ENCODE measurements at regions not wholly inside any gene's neighbourhood (a gene's known extent, or its start where the extent isn't known, plus 50 kb on each side); places are given as distances from the start of the nearest gene placed in this dataset.

DNA sequence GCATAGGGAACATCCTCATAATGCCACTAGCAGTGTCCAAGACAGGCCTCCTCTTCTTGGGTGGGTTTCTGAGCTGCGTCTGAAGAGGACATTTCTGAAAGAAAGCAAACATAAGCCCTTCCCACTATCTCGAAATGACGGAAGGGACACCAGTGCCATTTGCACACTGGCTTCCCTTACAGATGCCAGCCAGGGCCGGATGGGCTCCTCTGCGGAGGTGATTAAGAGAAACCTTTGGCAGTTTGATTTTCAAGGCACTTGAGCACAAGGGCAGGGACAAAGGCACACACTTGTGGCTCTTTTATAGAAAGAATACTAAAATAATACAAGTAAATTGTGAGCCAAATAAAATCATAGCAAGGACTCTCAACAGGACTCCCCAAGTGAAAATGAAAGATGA, 106.6 kb upstream of the CELF2 start:
- DNase-seq (ENCODE audit: low read depth): no peak

DNA sequence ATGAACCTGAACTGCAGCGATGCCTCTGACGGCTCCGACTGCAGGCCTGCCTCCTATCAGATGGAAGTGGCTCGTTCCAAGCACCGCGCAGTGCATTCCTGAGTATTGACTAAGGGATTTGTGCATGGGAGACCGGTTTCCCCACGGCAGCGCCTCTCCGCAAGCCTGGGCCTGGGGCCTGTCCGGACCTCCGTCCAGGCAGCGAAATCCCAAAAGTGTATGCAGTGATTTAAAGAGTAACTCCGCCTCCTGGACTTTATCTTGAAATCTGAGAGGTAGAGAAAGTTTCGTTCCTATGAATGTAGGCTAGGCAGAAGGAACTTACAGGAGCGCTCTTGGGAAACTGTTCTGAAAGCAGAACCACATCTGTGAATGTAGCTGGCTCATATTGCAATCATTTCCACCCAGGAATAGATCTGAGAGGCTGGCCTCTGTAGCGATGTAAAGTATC, 106.2 kb upstream of the CELF2 start:
- no peak for DNase-seq (ENCODE audit: low read depth)

DNA sequence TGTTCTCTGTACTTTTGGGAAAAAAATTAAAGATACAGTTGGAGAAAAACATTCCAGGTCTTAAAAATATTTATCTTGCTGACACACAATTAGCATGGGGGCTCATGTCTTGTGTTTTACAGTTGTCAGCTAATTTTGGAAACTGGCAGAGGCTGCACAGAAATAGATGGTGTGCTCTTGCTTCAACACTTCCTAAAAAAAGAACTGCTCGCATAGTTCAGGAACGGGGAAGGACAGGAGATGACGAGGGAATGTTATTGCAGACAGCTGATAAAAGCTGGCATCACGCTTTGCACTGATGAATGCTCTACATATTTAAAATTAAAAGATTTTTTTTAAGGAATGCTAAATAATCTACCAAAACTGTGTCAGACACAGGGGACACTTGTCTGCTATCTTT, 103.5 kb upstream of the CELF2 start:
- DNase-seq (ENCODE audit: low read depth): no peak

DNA sequence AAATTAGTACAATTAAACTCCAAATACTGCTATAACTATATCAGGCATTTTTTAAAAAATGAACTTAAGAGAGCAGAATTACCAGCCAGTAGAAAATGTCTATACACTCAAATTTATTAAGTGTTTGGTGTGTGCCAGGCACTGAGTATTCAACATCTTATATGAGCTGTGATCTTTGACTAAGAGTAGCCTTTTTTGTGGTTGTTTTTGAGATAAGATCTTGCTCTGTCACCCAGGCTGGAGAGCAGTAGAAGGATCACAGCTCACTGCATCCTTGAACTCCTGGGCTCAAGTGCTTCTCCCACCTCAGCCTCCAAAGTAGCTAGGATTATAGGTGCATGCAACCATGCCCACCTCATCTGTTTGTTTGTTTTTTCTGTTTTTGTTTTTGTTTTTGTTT, 102.5 kb upstream of the CELF2 start:
- no peak for DNase-seq (ENCODE audit: low read depth)

DNA sequence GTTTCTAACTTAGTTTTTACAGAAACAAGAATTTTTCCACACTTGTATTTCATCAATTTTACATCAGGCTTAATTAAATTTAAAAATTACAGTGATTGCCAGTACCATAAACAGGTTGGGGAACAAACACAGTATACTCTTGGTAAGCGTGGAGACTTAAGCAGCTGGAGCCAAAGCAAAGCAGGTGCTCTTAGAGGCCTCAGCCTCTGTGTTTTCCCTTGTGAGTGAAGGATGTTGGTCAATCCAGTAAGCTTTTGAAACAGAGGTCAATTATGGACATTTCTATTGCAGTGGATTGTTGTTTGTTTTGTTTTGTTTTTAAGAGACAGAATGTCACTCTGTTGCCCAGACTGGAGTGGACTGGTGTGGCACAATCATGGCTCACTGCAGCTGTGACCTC, 100.6 kb upstream of the CELF2 start:
- no peak for DNase-seq (ENCODE audit: low read depth)

DNA sequence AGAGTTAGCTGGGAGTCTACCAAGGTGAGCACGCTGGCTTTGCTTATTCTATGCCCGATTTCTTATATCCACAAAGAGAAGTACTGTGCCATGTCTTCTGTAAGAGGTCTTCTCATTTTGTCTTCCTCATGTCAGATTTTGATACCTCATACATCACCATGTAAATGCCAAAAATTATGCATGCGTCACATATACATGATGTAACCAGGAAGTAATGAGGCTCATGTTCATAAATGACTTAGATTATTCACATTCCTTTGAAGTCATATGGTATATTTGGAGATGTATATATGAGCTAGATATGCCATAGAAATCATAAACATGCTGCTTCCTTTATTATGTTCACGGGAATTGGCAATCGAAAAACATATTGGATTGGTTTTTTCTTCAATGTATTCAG, 97.7 kb upstream of the CELF2 start:
- DNase-seq (ENCODE audit: low read depth): no peak

DNA sequence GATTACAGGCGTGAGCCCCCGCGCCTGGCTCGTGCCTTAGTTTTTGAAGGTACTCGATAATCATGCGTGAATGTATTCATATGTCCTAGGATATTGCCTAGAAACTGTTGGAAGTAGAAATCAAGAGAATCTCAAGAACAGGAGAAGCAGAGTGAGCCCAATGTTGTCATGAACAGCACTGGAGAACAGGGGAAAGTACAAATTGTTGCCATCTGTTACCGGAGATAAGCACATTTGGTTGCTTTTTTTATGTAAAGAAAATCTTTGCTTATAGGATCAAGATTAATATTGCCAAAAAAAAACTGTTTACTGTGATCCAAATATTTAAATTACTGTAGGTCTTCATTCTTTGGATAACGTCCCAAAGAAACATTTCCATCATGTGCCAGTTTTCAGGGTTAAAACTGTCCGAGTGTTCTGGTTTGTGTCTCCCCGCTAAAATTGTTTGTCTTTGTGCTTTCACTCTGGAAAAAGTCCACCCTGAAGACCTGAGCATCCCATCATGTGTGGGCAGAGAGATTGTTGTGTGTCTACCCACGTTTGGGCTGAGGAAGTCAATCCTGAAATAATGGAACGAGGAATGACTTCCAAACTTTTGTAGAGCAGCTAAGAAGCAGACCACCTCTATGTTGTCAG, 95.7 kb upstream of the CELF2 start:
- no peak for DNase-seq (ENCODE audit: low read depth)

DNA sequence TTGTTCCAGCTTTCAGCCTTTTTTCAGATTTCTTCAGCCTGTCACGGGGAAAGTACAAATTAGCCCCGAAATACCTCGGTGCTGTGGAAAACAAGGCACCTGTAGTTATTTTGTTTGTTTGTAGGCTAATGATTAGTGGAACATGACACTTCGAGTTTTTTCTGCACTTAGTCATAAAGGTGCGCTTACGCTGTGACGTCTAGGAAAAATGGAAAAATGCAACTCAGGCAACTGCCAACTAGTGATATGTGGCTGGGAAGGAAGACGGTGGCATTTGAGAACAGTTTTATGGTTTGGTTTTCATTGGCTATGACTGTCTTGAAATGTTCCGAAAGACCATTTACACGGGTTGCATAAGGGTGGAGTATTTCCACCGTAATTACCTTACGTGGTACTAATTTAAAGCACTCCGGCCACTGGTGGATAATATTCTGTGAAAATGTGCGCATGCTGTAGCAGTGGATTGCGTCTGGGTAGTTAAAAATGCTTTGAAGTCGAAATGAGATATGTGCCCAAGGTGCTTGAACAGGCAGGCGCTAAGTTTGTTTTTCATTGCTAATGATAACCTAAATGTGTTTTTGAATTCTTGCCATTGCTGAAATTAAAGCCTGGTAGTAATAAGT, 94.5 kb upstream of the CELF2 start:
- no peak for DNase-seq (ENCODE audit: low read depth)

DNA sequence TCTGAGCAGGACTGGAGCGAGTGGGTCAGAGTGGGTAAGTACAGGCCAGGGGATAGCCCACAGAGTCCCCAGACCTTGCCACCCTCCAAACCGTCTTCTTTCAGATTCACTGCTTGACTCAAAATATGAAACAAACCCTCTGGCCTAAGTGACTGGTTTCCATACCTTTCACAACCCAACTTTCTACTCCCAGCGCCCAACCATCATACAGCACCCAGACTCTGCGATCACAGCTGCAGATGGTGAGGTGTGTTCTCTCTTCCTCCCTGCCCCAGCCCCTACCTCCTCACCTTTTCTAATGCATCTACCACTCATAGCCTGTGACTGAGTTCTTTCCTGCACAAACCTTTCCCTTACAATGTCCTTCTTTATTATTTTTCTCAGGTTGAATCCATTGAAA, 92.0 kb upstream of the CELF2 start:
- DNase-seq (ENCODE audit: low read depth): no peak

DNA sequence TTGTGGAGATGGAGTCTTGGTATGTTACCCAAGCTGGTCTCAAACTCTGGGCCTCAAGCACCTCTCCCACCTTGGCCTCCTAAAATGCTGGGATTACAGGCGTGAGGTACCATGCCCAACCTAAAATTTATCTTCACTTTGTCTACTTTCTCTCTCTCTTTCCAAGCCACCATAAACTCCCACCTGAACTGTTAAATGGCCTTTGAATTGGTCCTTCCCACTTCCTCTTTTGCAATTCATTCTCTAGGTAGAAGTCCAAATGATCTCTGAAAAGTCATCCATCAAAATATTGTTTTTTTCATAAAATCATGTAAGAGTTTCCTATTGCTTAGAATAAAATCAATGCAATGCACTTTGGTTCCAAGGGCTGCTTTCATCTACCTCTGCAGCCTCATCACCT, 90.1 kb upstream of the CELF2 start:
- DNase-seq (ENCODE audit: low read depth): no peak

DNA sequence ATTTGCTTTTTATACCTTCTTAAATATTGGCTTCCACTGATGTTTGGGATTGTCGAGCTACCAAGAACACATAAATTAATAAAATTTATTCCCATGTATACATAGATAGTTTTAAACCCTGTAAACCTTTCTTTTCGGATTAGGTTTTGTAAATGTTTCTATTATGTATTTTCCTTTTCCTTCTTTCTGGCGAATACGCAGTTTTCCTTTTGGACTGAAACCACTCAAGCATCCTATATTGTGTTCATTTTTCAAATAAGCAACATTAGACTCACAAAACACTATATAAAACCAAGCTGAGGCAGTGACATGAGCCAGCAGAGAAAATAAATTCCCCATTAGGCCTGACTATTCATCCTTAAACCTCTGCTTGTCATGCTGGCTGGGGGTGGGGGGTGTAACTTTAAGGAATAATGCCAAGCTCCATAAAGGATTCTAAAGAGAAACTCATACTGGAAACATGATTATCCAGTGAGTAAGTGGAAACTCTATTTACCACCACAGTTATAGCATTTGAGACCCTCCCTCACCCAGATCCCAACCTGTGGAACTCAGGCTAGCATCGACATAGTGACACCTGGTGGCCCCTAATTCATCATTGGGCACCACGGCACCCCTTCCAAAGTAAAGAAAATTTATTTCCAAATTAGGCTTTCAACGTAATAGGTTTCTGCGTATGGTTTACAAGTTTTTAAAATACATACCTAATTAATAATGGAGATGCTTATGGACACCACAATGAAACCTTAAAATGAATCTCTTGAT, 86.5 kb upstream of the CELF2 start:
- no peak for DNase-seq (ENCODE audit: low read depth)

DNA sequence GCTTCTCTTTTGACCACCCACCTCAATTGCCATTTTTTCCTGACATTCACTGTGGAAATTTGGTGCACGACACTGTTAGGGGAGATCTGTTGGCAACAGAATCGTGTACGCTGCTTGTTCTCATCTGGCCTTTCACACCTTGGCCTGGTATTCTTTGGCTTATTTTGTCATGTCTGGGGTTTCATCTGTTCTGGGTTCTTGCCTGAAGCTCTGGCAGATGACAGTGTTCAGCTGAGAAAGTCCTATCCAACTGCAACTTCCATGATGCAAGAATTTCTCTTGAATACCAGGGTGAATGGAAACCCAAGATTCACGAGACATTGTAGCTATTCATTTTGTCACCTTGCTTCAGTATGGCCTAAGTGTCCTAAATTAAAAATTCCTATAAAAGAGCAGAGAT, 82.6 kb upstream of the CELF2 start:
- no peak for DNase-seq (ENCODE audit: low read depth)

DNA sequence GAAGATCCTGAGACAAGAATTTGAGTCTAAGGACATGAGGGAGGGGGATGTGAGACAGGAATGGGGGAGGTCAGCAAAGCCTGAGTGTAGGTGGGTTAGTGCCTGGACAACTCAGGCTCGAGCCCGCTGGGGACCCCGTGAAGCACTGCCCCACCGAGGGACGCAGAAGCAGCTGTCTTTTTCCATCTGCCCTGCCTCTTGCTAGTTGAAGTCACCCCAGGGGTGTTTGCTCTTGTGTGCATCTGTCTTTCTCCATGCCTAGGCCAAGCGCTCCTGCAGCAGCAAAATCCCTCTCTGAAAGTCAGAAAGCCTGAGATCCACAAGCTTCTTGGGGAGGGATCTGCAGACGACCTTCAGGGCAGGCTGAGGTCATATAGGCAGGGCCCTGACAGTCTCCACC, 79.0 kb upstream of the CELF2 start:
- no peak for DNase-seq (ENCODE audit: low read depth)

DNA sequence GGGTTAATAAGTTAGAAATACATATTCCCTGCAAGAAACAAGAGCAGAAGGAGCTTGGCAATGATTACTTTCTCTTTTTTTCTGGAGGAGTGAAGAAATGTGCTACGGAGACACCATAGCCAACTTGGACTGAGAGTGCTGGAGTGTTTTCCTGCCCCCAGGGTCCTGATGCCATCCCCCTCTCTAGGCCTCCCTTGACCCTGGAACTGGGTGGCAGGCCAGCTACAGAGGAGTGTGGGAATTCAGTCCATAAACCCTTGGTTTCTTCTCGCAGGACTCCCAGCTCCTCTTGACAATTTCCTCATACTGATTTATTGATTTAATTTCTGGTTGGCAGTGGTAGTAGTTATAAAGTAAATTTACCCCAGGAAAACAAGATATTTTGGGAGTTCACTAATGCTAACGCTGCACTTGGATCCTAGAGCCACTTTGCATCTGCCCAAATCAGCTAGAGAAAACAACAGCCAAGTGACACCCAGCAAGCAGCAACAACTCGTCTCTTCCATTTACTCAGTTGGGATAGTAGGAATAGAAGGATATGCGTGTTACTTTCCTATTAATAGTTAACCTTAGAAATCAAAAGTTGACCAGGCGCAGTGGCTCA, 76.4 kb upstream of the CELF2 start:
- DNase-seq (ENCODE audit: low read depth): no peak

DNA sequence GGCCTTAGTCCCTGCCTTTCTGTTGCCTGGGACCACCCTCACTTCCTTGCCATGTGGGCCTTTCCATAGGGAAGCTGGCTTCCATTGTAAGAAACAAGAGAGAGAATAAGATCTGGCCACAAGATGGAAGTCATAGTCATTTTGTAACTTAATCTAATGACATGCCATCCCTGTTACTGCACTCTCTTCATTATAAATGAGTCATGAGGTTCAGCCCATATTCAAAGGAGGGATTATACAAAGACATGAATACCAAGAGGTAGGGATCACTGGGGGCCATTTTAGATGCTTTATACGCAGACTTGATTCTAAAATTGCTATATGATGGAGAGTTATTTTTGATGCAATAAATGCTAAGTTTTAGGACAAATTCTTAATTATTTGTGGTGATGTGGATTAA, 75.2 kb upstream of the CELF2 start:
- DNase-seq (ENCODE audit: low read depth): no peak

DNA sequence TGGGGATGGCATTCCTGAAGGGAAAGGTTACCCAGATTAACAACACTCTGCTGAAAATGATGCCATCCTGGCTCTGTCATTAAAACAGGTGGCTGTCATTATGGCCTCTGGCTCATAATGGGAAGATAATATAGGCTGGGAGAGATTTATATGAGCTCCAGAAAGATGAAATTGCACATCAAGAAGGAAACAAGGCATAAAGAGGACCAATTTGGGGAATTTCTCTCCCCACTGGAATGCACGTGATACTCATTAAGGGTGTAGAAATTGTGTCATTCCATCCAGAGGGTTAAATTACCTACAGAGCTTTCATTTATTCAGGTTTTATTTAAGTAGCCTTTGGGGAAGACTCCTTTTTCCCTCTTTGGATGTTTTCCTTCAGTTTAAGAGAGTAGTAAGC, 71.6 kb upstream of the CELF2 start:
- DNase-seq (ENCODE audit: low read depth): no peak

DNA sequence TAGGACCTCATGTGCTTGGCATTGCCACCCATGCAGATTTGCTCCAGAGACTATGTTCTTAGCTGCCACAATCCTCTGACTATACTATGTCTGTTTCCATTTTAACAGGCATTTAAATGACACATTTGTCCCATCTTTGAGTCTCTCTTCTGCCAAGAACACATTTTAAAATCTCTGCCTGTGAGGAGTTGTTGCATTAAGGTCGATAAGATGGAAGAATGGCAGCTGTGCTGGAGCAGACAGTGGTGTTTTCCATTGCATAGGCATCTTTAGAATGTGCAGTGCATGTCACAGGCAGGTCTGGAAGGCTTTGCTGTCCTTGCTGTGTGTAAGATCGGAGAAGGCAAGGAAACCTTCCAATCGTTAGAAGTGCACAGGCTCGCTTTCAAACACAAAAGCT, 70.9 kb upstream of the CELF2 start:
- no peak for DNase-seq (ENCODE audit: low read depth)

DNA sequence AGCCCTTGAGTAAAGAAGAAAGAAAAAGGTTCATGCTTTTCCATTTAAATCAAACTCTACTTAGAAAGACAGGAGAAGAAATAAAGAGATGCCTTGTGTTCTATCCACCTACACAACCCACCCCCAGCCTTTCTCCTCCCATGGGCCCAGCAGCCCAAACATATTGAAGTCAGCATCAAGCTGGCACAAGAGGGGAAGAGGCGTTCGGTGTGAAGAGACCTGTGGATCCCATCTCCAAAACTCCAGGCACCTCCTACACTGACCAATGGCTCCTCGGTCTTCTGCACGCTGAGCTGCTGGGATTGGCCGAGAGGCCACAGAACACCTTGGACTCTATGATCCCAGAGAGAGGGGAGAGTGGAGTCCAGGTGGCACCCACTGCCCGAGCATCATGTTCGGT, 66.0 kb upstream of the CELF2 start:
- no peak for DNase-seq (ENCODE audit: low read depth)

DNA sequence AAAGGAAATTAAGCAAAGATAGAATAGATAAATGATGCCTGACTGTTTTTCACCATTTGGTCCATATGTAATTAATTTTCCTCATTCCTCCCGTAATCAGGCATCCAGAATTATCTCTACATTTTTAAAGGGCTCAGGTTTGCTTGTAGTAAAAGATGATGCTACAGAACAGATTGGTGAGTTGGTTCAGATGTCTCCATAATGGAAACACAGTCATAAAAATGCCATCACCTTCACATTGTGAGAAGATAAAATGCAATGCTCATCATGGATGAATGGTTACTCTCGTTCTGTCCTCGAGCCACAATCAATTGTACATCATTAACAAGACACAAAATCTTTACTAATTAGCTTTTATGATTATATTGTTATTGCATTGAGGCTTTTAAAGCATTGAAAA, 64.9 kb upstream of the CELF2 start:
- no peak for DNase-seq (ENCODE audit: low read depth)

DNA sequence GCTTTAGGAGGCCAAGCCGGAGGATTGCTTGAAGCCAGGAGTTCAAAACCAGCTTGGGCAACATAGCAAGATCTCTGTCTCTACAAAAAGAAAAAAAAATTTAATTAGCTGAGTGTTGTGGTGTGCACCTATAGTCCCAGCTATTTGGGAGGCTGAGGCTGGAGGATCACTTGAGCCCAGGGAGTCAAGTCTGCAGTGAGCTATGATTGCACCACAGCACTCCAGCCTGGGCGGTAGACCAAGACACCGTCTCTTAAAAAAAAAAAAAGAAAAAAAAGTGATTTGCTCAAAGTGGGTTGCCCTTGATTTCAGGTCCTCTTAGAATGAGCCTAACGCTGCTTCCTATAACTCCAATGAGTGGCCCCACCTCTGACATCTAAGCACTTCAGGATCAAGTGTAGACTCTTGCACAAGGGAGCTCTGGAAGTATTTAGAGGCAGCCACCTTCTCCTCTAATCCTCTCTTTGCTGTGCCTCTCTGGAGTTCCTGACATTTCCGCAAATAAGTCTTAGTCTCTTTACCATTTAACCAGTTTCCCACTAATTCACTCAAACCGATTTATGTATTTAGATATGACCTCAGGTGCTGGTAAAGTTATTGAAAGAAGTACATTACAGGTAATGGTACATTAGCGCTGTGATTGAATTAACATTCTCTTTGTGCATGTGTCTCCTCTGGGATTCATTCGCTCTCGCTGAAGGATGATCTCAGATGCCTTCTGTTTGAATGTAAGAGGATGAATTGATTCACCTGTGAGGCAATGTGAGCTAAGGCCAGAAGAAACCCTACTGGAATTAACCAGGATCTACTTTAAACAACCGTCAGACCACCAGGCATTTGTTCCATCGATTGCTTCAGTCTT, 60.8 kb upstream of the CELF2 start:
- DNase-seq (ENCODE audit: low read depth): no peak

DNA sequence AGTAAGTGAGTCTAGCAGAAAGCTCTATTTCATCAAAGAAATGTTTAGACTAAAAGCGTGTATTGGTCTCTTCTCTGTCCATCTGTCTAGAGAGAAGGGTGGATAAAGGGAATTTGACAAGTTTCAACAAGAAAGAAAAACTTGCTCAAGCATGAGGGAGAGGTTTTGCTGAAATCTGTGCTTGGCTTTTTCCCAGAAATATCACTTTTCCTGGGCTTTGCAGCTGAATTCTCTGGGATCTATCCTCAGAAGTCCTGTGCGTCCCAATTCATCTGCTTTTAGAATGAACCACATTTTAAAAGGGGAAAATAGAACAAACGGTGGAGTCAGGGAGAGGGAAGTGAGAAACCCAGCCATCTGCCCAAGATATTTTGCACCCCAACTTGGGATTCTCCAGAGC, 59.6 kb upstream of the CELF2 start:
- DNase-seq (ENCODE audit: low read depth): no peak

DNA sequence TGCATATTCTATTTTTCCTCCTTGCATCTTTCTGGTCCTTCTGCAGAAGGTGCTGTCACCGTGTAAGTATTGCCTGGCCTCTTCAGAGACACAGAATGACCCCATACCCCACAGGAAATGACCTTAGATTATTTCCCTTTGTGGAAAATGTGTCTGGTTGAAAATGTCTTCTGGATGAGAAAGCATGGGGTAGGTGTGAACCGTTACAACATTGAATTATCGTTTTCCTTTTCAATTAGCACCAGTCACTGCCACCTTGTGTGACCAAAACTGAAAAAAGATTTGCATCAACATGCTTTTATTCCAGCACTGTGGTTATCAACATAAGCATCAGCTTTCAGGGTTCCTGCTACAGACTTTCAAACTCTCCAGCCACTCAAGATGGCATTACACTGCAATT, 58.0 kb upstream of the CELF2 start:
- DNase-seq (ENCODE audit: low read depth): no peak
